ENCODE measurements at regions not wholly inside any gene's neighbourhood (a gene's known extent, or its start where the extent isn't known, plus 50 kb on each side); places are given as distances from the start of the nearest gene placed in this dataset.

- Histone ChIP-seq H3K27me3 (replicated peaks in 1 of 4; ENCODE audit: control extremely low read depth in 1 of 4, control insufficient read depth in 3 of 4, insufficient read depth in 4 of 4, low read length in 3 of 4) (peaks cover 0 to 4% (median 0%) of the 10 kb centered on the region in 4 experiments), H3K36me3 (replicated peaks in 1 of 2; ENCODE audit: control extremely low read depth in 1 of 2, control insufficient read depth in 1 of 2, extremely low read depth in 1 of 2, insufficient read depth in 2 of 2, low read length in 1 of 2) (no peaks in the 10 kb centered on the region), H3K27ac (ENCODE audit: low read length in 2 of 2) (no peak overlapping the region), H4K20me1 (ENCODE audit: control insufficient read depth, insufficient read depth, low read length, poor library complexity, severe bottlenecking) (no peaks in the 10 kb centered on the region), H3K4me3 (ENCODE audit: control extremely low read depth in 1 of 5, extremely low read depth in 1 of 5, insufficient read depth in 1 of 5, low read depth in 2 of 5, low read length in 4 of 5) (no peak overlapping the region), H2AFZ (ENCODE audit: insufficient read depth, low read depth, low read length, poor library complexity, severe bottlenecking) (no peak overlapping the region), H3K79me2 (ENCODE audit: control insufficient read depth, insufficient read depth, low read length) (no peaks in the 10 kb centered on the region), H3K4me2 (replicated peaks; ENCODE audit: low read depth, low read length, poor library complexity, severe bottlenecking) (no peak overlapping the region), H3K9ac (ENCODE audit: low read length) (no peak overlapping the region), H3K4me1 (ENCODE audit: control insufficient read depth in 2 of 2, insufficient read depth in 2 of 2, low read length in 2 of 2) (no peaks in the 10 kb centered on the region), H3K9me3 (ENCODE audit: control extremely low read depth in 1 of 3, control insufficient read depth in 2 of 3, insufficient read depth in 1 of 3, low read length in 2 of 3) (no peaks in the 10 kb centered on the region)
- peaks cover 34% of the 10 kb centered on the region for H3K27me3 Mint-ChIP-seq
- no peaks in the 10 kb centered on the region for H3K4me1 Mint-ChIP-seq
- no peak overlapping the region for H3K4me3 Mint-ChIP-seq
- intact Hi-C loops (cut with micrococcal nuclease): no loop called here
- WGBS (ENCODE audit: insufficient coverage): 93% methylated on average over 1 of the region's 3 CpGs
- CTCF ChIA-PET: no interaction called here
- no peaks in the 10 kb centered on the region for H3K9me3 Mint-ChIP-seq (ENCODE audit: insufficient read depth)
- DNase-seq (no peak), ATAC-seq (ENCODE audit: low read depth) (no peak)
- TF ChIP-seq CTCF (IDR thresholded peaks at IDR 0.05) (no peak), EZH2 (IDR thresholded peaks at IDR 0.05; ENCODE audit: borderline replicate concordance, insufficient read depth, low read depth, low read length, poor library complexity, severe bottlenecking) (no peak)
- POLR2A ChIA-PET: no interaction called here
- H3K27ac Mint-ChIP-seq: no peak overlapping the region
These were observed 50.9 kb upstream of the SPRED1 start for GRCh38 chr15:38201714-38202113.

GRCh38 chr15:38202361-38202760 lies 50.3 kb upstream of the SPRED1 start:
- H3K27ac Mint-ChIP-seq: no peak overlapping the region
- TF ChIP-seq EZH2 (IDR thresholded peaks at IDR 0.05; ENCODE audit: borderline replicate concordance, insufficient read depth, low read depth, low read length, poor library complexity, severe bottlenecking) (no peak), CTCF (IDR thresholded peaks at IDR 0.05) (no peak)
- intact Hi-C loops (cut with micrococcal nuclease): no loop called here

More at GRCh38 chr15:38202361-38202760, 50.3 kb upstream of the SPRED1 start:
- no peaks in the 10 kb centered on the region for H3K9me3 Mint-ChIP-seq (ENCODE audit: insufficient read depth)
- no peak overlapping the region for H3K4me3 ChIP-seq (ENCODE audit: control extremely low read depth in 1 of 5, extremely low read depth in 1 of 5, insufficient read depth in 1 of 5, low read depth in 2 of 5, low read length in 4 of 5)
- H3K79me2 ChIP-seq (ENCODE audit: control insufficient read depth, insufficient read depth, low read length): no peaks in the 10 kb centered on the region
- no peaks in the 10 kb centered on the region for H3K27me3 ChIP-seq (replicated peaks in 1 of 4; ENCODE audit: control extremely low read depth in 1 of 4, control insufficient read depth in 3 of 4, insufficient read depth in 4 of 4, low read length in 3 of 4)
- no peak overlapping the region for H2AFZ ChIP-seq (ENCODE audit: insufficient read depth, low read depth, low read length, poor library complexity, severe bottlenecking)
- no peak overlapping the region for H3K27ac ChIP-seq (ENCODE audit: low read length in 2 of 2)
- H3K9me3 ChIP-seq (ENCODE audit: control extremely low read depth in 1 of 3, control insufficient read depth in 2 of 3, insufficient read depth in 1 of 3, low read length in 2 of 3): no peaks in the 10 kb centered on the region
- no peaks in the 10 kb centered on the region for H4K20me1 ChIP-seq (ENCODE audit: control insufficient read depth, insufficient read depth, low read length, poor library complexity, severe bottlenecking)
- H3K4me2 ChIP-seq (replicated peaks; ENCODE audit: low read depth, low read length, poor library complexity, severe bottlenecking): no peak overlapping the region
- no peaks in the 10 kb centered on the region for H3K4me1 ChIP-seq (ENCODE audit: control insufficient read depth in 2 of 2, insufficient read depth in 2 of 2, low read length in 2 of 2)
- no peak overlapping the region for H3K4me3 Mint-ChIP-seq
- H3K4me1 Mint-ChIP-seq: no peaks in the 10 kb centered on the region
- no peak overlapping the region for H3K9ac ChIP-seq (ENCODE audit: low read length)
- CTCF ChIA-PET: no interaction called here
- POLR2A ChIA-PET: no interaction called here
- DNase-seq (no peak), ATAC-seq (ENCODE audit: low read depth) (no peak)
- WGBS (ENCODE audit: insufficient coverage): 100% methylated on average over 1 of the region's 1 CpG
- H3K27me3 Mint-ChIP-seq: peaks cover 33% of the 10 kb centered on the region
- no peaks in the 10 kb centered on the region for H3K36me3 ChIP-seq (replicated peaks in 1 of 2; ENCODE audit: control extremely low read depth in 1 of 2, control insufficient read depth in 1 of 2, extremely low read depth in 1 of 2, insufficient read depth in 2 of 2, low read length in 1 of 2)
